GM18858 (cell line): ENCODE measurements at regions not wholly inside any gene's neighbourhood (a gene's known extent, or its start where the extent isn't known, plus 50 kb on each side); places are given as distances from the start of the nearest gene placed in this dataset.
"Not testable (repeated sequence)": the region's sequence is repeated elsewhere in the genome, so short reads cannot be mapped to it uniquely, and the experiment has no call there.

Source experiments
- ATAC-seq: cut with Tn5 transposase; IDR thresholded peaks from one replicate; pipeline ENCODE4 v1.9.1; 2021; ENCODE audit not compliant: unreplicated experiment

GRCh38 chr6:6748001-6748400 lies 159.5 kb downstream of the LY86 start:
- no peak for ATAC-seq

GRCh38 chr6:6749702-6750491 lies 161.4 kb downstream of the LY86 start:
- no peak for ATAC-seq

GRCh38 chr6:6750594-6751265 lies 162.2 kb downstream of the LY86 start:
- ATAC-seq, result no peak

- ATAC-seq, result no peak
Measured at GRCh38 chr6:6751266-6751596, 162.7 kb downstream of the LY86 start.

- ATAC-seq, result no peak
Measured at GRCh38 chr6:6751619-6752023, 163.1 kb downstream of the LY86 start.

GRCh38 chr6:6752129-6752528 lies 163.6 kb downstream of the LY86 start:
- ATAC-seq, result no peak

GRCh38 chr6:6753301-6753700 lies 164.8 kb downstream of the LY86 start:
- ATAC-seq, result no peak

- ATAC-seq, result no peak
Measured at GRCh38 chr6:6756526-6756925, 168.0 kb downstream of the LY86 start.

- ATAC-seq, result no peak
Measured at GRCh38 chr6:6758546-6758914, 170.0 kb downstream of the LY86 start.

- no peak for ATAC-seq
Measured at GRCh38 chr6:6758915-6759654, 170.6 kb downstream of the LY86 start.

- ATAC-seq, result no peak
Measured at GRCh38 chr6:6760002-6760401, 171.5 kb downstream of the LY86 start.

- not testable (repeated sequence) for ATAC-seq
Measured at GRCh38 chr6:6762566-6762965, 174.0 kb downstream of the LY86 start.

GRCh38 chr6:6764764-6765434 lies 176.4 kb downstream of the LY86 start:
- no peak for ATAC-seq

- no peak for ATAC-seq
Measured at GRCh38 chr6:6766230-6766905, 177.8 kb downstream of the LY86 start.

GRCh38 chr6:6769466-6769865 lies 180.9 kb downstream of the LY86 start:
- ATAC-seq, result no peak

GRCh38 chr6:6771224-6771945 lies 182.9 kb downstream of the LY86 start:
- ATAC-seq, result no peak

GRCh38 chr6:6771964-6772363 lies 183.4 kb downstream of the LY86 start:
- ATAC-seq, result no peak

GRCh38 chr6:6772751-6773150 lies 184.2 kb downstream of the LY86 start:
- no peak for ATAC-seq

GRCh38 chr6:6775074-6775473 lies 186.6 kb downstream of the LY86 start:
- ATAC-seq, result no peak

- ATAC-seq, result no peak
Measured at GRCh38 chr6:6780231-6780630, 191.7 kb downstream of the LY86 start.
